RWPE2 (cell line): ENCODE measurements at regions not wholly inside any gene's neighbourhood (a gene's known extent, or its start where the extent isn't known, plus 50 kb on each side); places are given as distances from the start of the nearest gene placed in this dataset.
A peak's percentile ranks its signal among the peaks of the same experiment; 100 is the strongest.

ENCODE experiments used
- ATAC-seq: fragments of 200-7000 bp; cut with Tn5 transposase; 3 replicates; pipeline ENCODE4 v1.9.1; 2021; ENCODE audit warnings: low read depth
- DNase-seq: peaks from one replicate; pipeline ENCODE4 v3.0.0-alpha.2; 2020; ENCODE audit warnings: low spot score
- H3K27ac ChIP-seq: fragments of 450-650 bp; 2 replicates; pipeline ENCODE4 v1.5.1; 2017; ENCODE audit warnings: mild to moderate bottlenecking; ENCODE audit not compliant: poor library complexity, severe bottlenecking
- H3K27me3 ChIP-seq: fragments of 250-450 bp; sonication (Bioruptor Pico); 2 replicates; pipeline ENCODE4 v1.5.1; 2021; ENCODE audit warnings: mild to moderate bottlenecking, moderate library complexity; ENCODE audit not compliant: insufficient read depth, poor library complexity, severe bottlenecking
- H3K36me3 ChIP-seq: fragments of 250-450 bp; sonication (Bioruptor Pico); 2 replicates; pipeline ENCODE4 v1.5.1; 2020; ENCODE audit warnings: low read depth, mild to moderate bottlenecking, moderate library complexity
- H3K4me1 ChIP-seq: fragments of 250-450 bp; sonication (Bioruptor Pico); 2 replicates; pipeline ENCODE4 v1.5.1; 2021; ENCODE audit warnings: mild to moderate bottlenecking, moderate library complexity; ENCODE audit not compliant: insufficient read depth, poor library complexity, severe bottlenecking
- H3K4me3 ChIP-seq: fragments of 250-450 bp; sonication (Bioruptor Pico); 2 replicates; pipeline ENCODE4 v1.5.1; 2021; ENCODE audit warnings: mild to moderate bottlenecking, moderate library complexity; ENCODE audit not compliant: severe bottlenecking
- H3K9me3 ChIP-seq: fragments of 250-450 bp; sonication (Bioruptor Pico); 2 replicates; pipeline ENCODE4 v1.5.1; 2021; ENCODE audit warnings: mild to moderate bottlenecking, moderate library complexity; ENCODE audit not compliant: severe bottlenecking
- TF ChIP-seq, protein P1 (sequence below): fragments of 450-650 bp; IDR thresholded peaks from one replicate; pipeline ENCODE4 v1.5.1; 2017; ENCODE audit warnings: mild to moderate bottlenecking, moderate library complexity; ENCODE audit not compliant: poor library complexity, severe bottlenecking

- Histone ChIP-seq H3K9me3 (no peaks in the 10 kb centered on the region), H3K4me3 (no peak overlapping the region), H3K4me1 (no peaks in the 10 kb centered on the region), H3K27ac (no peak overlapping the region), H3K36me3 (no peaks in the 10 kb centered on the region), H3K27me3 (no peaks in the 10 kb centered on the region)
- DNase-seq (no peak), ATAC-seq (no peak)
- TF ChIP-seq, protein P1, sequence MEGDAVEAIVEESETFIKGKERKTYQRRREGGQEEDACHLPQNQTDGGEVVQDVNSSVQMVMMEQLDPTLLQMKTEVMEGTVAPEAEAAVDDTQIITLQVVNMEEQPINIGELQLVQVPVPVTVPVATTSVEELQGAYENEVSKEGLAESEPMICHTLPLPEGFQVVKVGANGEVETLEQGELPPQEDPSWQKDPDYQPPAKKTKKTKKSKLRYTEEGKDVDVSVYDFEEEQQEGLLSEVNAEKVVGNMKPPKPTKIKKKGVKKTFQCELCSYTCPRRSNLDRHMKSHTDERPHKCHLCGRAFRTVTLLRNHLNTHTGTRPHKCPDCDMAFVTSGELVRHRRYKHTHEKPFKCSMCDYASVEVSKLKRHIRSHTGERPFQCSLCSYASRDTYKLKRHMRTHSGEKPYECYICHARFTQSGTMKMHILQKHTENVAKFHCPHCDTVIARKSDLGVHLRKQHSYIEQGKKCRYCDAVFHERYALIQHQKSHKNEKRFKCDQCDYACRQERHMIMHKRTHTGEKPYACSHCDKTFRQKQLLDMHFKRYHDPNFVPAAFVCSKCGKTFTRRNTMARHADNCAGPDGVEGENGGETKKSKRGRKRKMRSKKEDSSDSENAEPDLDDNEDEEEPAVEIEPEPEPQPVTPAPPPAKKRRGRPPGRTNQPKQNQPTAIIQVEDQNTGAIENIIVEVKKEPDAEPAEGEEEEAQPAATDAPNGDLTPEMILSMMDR = no peak
Measured at GRCh38 chr4:167786504-167786903, 305.8 kb upstream of the ANXA10 start.

DNA sequence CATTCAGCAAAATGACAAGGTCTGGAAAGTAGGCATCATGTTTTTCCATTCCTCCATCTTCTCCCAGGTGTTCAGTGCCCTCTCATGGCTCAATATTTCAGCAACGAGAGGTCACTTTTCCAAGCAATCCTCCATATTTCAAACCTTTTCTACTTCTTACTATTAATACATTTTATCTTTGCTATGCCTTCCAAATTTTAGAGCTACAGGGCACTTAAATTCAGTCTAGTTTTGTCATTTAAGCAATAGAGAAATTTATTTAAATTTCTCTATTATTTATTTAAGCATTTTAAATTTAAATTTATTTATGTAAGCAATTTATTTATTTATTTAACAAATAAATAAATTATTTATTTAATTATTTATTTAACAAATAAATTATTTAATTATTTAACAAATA is 305.1 kb upstream of the ANXA10 start:
- H3K4me1 ChIP-seq = no peaks in the 10 kb centered on the region
- TF ChIP-seq, protein P1 = no peak
- H3K36me3 ChIP-seq = no peaks in the 10 kb centered on the region
- DNase-seq (no peak), ATAC-seq (no peak)
- H3K9me3 ChIP-seq = no peaks in the 10 kb centered on the region
- H3K27me3 ChIP-seq = no peaks in the 10 kb centered on the region
- no peak overlapping the region for H3K4me3 ChIP-seq
- no peak overlapping the region for H3K27ac ChIP-seq

DNA sequence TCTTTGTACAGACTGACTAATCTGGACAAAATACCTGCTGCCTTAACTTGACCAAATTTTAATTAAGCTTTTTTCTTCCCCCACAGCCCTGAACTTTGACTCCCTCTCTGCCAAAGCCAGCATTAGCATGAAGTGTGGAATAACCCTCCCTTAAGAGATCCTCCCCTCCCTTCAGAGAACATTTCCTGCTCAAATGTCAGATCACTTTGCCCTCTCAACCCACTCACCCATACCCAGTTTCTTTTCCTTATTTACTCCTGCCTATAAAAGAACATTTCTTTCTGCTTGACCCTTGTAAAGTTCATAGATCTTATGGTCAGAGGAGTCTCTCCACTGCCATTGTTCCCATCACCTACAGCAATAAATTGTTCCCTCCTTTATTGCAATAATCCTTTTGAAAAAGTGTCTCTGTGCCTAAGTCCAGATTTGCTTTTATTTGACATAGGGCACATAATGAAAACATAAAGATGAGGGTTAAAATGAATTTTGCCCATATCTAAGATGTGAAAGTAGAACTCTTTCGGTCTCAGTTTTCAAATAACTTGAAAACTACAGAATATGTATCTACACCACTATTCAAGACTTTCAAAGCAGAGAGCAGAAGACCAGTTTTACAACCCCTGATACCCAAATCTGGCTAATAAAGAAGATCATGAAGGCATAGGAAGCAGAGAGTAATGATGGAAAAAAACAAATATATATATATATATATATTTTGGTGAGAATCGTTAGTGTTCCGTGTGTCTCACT is 289.7 kb upstream of the ANXA10 start:
- H3K4me1 ChIP-seq = no peaks in the 10 kb centered on the region
- H3K36me3 ChIP-seq = no peaks in the 10 kb centered on the region
- ATAC-seq = no peak
- DNase-seq = no peak
- TF ChIP-seq, protein P1 = no peak
- no peak overlapping the region for H3K27ac ChIP-seq
- H3K4me3 ChIP-seq = no peak overlapping the region
- no peaks in the 10 kb centered on the region for H3K9me3 ChIP-seq
- H3K27me3 ChIP-seq = no peaks in the 10 kb centered on the region

- DNase-seq (no peak), ATAC-seq (no peak)
- no peak overlapping the region for H3K4me3 ChIP-seq
- H3K27ac ChIP-seq = no peak overlapping the region
- H3K36me3 ChIP-seq = no peaks in the 10 kb centered on the region
- TF ChIP-seq, protein P1 = no peak
- H3K4me1 ChIP-seq = no peaks in the 10 kb centered on the region
- H3K9me3 ChIP-seq = no peaks in the 10 kb centered on the region
- no peaks in the 10 kb centered on the region for H3K27me3 ChIP-seq
Measured at GRCh38 chr4:167811958-167812357, 280.4 kb upstream of the ANXA10 start.

DNA sequence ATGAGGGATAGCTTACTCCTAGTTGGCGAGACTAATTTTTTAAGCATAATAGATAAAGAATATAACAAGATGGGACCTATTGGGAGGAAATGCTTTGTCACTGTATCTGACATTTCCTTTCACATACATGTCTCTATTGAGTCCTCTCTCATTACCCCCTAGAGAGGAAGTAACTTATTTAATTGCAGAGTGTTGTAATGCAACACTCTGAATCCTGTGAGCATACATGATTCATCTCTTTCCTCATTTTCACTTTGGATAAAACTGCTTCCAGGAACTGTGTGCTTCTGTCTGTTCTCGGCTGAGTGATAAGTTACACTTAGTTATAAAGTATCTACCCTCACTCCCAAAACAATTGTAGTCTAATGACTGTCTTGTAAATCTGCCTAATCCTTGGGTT is 266.1 kb upstream of the ANXA10 start:
- Histone ChIP-seq H3K36me3 (no peaks in the 10 kb centered on the region), H3K4me3 (no peak overlapping the region), H3K27ac (no peak overlapping the region), H3K9me3 (peaks cover 1% of the 10 kb centered on the region), H3K4me1 (peaks cover 5% of the 10 kb centered on the region), H3K27me3 (no peaks in the 10 kb centered on the region)
- ATAC-seq (peak; percentile 48; the same call in 1 of the 3 replicates), DNase-seq (no peak)
- TF ChIP-seq, protein P1 = no peak
